ENCODE measurements at regions not wholly inside any gene's neighbourhood (a gene's known extent, or its start where the extent isn't known, plus 50 kb on each side); places are given as distances from the start of the nearest gene placed in this dataset.
A peak's percentile ranks its signal among the peaks of the same experiment; 100 is the strongest.

GRCh38 chr12:131604859-131605258, 106.0 kb upstream of the SFSWAP start:
- no peak for ATAC-seq (ENCODE audit: poor library complexity)
- intact Hi-C loops (cut with DNase I), result no loop called here

DNA sequence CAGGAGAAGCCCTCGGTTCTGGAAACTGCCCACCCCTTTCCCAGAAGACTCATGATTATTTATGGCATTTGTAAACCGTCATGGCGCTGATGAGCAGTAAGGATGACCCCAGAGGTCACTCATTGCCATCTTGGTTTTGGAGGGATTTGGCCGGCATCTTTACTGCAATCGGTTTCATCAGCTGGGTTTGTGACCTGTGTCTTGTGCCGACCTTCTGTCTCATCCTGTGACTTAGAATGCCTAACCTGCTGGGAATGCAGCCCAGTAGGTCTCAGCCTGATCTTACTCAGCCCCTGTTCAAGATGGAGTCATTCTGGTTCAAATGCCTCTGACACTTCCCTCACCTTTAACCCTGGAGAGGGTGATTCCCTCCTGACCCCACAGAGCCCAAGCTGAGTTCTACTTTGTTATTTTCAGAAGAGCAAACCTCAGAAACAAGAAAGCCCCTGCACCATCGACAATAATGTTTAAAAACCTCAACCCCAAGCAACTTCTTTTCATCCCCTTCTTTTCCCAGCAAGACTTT, 105.5 kb upstream of the SFSWAP start:
- no peak for DNase-seq
- no peak for ATAC-seq (ENCODE audit: poor library complexity)
- intact Hi-C loops (cut with DNase I), result no loop called here

More at GRCh38 chr12:131604859-131605258, 106.0 kb upstream of the SFSWAP start:
- DNase-seq, result no peak

- no peak for ATAC-seq (ENCODE audit: poor library complexity)
- DNase-seq, result no peak
- intact Hi-C loops (cut with DNase I), result no loop called here
These were observed 104.5 kb upstream of the SFSWAP start for GRCh38 chr12:131606218-131606901.

DNA sequence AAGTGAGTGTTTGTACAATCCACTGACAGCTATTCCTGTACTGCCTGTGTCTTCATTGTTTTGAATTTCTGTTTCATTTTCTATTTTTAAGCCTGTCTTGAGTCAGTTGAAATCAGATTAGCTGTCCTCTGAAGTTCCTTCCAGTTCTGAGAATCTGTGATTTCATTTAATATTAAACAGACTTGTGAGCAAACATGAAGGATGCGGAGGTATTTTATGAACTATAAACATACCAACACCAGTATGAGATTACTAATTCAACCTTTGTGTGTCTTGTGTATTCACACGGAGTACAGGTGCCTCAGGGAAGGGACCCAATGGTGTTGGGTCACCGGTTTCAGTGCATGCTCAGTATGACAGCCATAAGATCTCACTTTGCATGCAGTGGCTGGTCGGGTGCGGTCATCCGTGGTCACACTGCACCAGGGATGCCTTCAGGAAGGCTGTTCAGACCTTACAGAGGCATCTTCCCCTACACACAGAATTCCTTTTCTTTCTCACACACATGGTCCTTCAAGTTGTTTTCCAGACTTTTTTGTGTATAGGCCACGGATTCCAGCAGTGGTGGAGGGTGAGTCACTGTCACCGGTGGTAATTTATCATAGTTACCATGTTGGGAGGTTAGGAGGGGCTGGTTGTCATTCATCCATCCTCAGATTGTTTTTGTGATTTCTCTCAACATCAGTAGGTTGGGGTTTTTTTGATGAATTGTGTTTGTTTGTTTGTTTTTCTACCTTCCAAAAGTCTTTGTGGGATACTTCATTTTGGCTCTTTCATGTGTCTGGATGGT, 103.0 kb upstream of the SFSWAP start:
- intact Hi-C loops (cut with DNase I), result no loop called here
- DNase-seq, result no peak
- no peak for ATAC-seq (ENCODE audit: poor library complexity)

DNA sequence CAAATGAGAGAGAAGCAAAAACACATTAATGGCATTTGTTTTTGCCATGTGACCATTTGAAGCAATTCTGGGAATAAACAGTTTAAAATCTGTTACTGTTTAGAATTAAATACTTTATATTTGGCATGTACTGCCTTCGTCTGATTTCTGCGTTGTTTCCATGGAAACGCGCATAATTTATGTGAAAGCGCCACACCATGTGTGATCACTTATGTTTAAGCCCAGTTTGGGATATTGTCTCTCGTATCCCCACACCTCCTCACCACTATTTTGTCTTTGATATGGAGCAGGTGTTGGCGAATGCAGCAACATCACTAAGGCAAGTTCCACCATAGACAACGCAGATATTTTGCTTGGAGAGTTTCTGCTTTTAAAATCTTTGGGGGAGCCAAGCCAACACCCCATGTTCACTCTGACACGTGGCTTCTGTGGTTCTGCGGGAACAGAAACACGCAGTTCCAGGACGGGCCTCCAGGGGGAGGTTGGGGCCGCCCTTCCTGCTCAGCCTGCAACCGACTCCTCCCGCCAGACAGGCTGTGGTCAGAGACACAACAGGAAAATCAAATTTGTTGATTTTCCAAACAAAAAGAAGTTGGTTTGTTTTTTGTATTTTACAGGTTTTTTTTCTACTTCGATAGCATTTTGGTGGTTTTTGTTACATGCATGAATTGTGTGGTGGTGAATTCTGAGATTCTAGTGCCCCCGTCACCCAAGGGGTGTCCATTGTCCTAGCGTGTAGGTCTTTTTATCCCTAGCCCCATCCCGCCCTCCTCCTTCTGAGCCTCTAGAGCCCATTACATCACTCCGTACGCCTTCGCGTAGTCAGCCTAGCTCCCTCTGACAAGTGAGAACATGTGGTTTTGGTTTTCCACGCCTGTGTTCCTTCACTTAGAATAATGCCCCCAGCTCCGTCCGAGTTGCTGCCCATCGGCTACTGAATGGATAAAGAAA, 101.9 kb upstream of the SFSWAP start:
- DNase-seq (peak; percentile 83), ATAC-seq (ENCODE audit: poor library complexity) (peak; percentile 93)
- intact Hi-C loops (cut with DNase I), result no loop called here

DNA sequence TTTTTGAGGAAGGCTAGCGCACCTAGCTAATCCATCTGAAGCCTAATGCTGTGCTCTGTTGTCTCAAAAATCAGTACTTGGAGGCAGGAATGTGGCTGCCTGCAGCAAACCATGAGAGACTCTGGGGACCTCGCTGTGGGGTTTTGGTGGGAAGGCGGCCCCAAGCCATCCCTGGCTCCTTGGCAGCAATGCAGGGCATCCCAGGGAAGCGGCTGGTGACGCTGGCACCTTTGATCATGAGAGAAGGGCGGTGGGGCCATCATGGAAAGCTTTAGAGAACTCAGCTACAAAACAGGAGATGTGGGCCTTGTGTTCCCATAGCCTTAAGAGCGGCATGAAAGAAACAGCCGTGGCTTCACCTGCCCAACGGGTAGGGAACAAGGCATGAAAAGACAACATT, 101.1 kb upstream of the SFSWAP start:
- intact Hi-C loops (cut with DNase I), result loop anchor here (10.0 kb wide), 1 partner anchor 395 kb away; no protein-coding TSS in a partner anchor
- ATAC-seq (ENCODE audit: poor library complexity), result no peak
- no peak for DNase-seq

- DNase-seq, result no peak
- intact Hi-C loops (cut with DNase I), result loop anchor here (10.0 kb wide), 1 partner anchor 395 kb away; no protein-coding TSS in a partner anchor
- no peak for ATAC-seq (ENCODE audit: poor library complexity)
These were observed 100.7 kb upstream of the SFSWAP start for GRCh38 chr12:131610181-131610580.

GRCh38 chr12:131610891-131611290, 100.0 kb upstream of the SFSWAP start:
- no peak for DNase-seq
- ATAC-seq (ENCODE audit: poor library complexity), result no peak
- intact Hi-C loops (cut with DNase I), result loop anchor here (10.0 kb wide), 1 partner anchor 394 kb away; no protein-coding TSS in a partner anchor

- ATAC-seq (ENCODE audit: poor library complexity), result no peak
- DNase-seq, result no peak
- intact Hi-C loops (cut with DNase I), result loop anchor here (10.0 kb wide), 1 partner anchor 393 kb away; no protein-coding TSS in a partner anchor
These were observed 99.3 kb upstream of the SFSWAP start for GRCh38 chr12:131611416-131612091.

- intact Hi-C loops (cut with DNase I), result loop anchor here (10.0 kb wide), 1 partner anchor 393 kb away; no protein-coding TSS in a partner anchor
- DNase-seq, result no peak
- no peak for ATAC-seq (ENCODE audit: poor library complexity)
These were observed 98.7 kb upstream of the SFSWAP start for GRCh38 chr12:131612092-131612755.

- DNase-seq (no peak), ATAC-seq (ENCODE audit: poor library complexity) (no peak)
- intact Hi-C loops (cut with DNase I), result loop anchor here (10.0 kb wide), 1 partner anchor 392 kb away; no protein-coding TSS in a partner anchor
These were observed 97.7 kb upstream of the SFSWAP start for GRCh38 chr12:131613186-131613585.

GRCh38 chr12:131613678-131614077, 97.2 kb upstream of the SFSWAP start:
- DNase-seq, result no peak
- no peak for ATAC-seq (ENCODE audit: poor library complexity)
- intact Hi-C loops (cut with DNase I), result loop anchor here (10.0 kb wide), 1 partner anchor 391 kb away; no protein-coding TSS in a partner anchor

DNA sequence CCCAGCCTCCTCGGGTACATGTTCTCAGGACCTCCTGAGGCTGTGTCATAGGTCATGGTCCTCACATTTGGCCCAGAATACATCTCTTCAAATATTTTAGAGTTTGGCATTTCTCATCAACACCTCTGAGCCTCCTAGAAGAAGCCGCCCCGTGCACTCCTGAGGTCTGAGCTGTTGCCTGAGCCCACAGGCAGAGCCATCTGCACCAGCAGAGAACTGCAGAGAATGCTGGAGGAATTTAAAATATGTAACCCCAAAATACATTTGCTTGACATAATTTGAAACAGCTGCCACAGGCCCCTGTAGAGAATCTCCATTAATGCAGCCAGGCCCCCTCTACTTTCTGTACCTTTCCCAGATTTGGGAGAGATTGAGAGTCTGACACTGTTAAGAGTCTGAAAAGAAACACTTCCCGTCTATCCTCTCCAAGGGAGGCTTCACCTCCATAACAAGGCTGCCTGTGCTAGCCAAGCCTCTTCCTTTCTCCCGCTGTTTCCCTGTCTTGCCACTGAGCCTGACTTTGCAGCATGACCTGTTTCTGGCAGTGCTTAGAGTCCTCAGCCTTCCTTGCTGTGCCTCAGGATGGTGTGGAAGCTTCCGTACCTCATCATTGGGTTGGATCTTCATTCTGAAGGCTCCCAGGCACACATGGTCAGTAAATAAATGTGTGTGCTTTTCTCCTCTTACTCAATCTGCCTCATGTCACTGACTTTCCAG, 95.4 kb upstream of the SFSWAP start:
- ATAC-seq (ENCODE audit: poor library complexity) (no peak), DNase-seq (no peak)
- intact Hi-C loops (cut with DNase I), result loop anchor here (10.0 kb wide), 1 partner anchor 389 kb away; no protein-coding TSS in a partner anchor

GRCh38 chr12:131616043-131616700, 94.7 kb upstream of the SFSWAP start:
- intact Hi-C loops (cut with DNase I), result loop anchor here (10.0 kb wide), 1 partner anchor 389 kb away; no protein-coding TSS in a partner anchor
- no peak for ATAC-seq (ENCODE audit: poor library complexity)
- no peak for DNase-seq

DNA sequence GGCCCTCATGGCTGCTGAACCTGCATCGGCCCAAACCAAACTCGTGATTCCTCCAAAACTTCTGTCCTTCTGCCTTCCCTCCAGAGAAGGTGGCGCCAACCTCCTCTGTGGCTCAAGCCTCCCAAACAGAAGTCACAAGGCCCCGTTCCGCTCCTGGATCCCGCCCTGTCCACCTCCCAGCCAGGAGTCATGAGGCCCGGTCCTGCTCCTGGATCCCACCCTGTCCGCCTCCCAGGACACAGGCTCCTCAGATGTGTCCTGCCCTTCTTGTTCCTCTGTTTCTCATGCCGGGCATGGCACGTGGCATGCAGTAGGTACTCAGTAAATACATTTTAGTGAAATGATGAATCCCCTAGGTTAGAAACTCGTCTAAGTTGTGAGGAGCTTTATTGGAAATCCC, 94.2 kb upstream of the SFSWAP start:
- intact Hi-C loops (cut with DNase I), result loop anchor here (10.0 kb wide), 1 partner anchor 388 kb away; no protein-coding TSS in a partner anchor
- ATAC-seq (ENCODE audit: poor library complexity) (no peak), DNase-seq (no peak)

DNA sequence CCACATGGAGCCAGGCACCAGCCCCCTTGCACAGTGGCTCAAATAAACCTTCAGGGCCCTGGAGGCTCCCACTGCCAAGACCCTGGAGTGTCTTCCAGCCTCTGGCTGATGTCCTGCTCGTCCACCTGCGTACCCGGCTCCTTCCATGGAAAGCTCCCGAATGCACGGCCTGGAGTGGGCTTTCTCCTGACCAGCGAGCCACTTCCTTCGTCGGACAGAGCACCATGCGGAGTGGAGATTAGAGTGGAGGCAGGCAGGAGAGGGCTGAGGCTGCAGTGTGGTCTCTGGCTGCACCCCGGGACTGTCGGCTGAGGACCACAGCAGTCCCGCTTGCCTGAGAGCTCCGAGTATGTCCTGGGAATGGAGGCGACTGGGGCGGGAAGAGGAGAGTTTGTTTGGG, 93.7 kb upstream of the SFSWAP start:
- no peak for ATAC-seq (ENCODE audit: poor library complexity)
- intact Hi-C loops (cut with DNase I), result loop anchor here (10.0 kb wide), 1 partner anchor 388 kb away; no protein-coding TSS in a partner anchor
- no peak for DNase-seq
